ENCODE measurements at regions not wholly inside any gene's neighbourhood (a gene's known extent, or its start where the extent isn't known, plus 50 kb on each side); places are given as distances from the start of the nearest gene placed in this dataset.

DNA sequence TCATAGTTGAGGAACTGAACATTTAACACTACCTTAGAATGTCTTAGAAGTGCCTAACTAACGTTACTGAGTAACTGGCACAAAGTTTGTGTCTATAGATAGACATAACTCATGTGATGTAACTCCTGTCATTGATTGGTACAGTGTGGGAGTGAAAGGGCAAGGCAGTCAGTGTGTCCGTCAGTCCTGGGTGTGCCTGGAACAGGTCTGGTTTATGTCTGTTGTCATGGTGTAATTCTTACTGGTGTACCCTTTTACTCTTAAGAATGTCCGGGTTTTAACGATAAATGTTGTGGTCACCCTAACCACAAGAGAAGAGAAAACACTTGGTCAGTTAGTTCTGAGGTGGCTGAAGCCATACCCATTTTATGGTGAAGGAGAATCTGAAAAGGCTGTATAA lies 93.1 kb upstream of the ESX1 start:
- DNase-seq (ENCODE audit: low spot score), result no peak
- Histone ChIP-seq H3K4me3 (ENCODE audit: low read depth in 1 of 3, low read length in 3 of 3) (no peak overlapping the region), H3K4me1 (ENCODE audit: control insufficient read depth in 4 of 4, insufficient read depth in 4 of 4, low read length in 3 of 4) (no peaks in the 10 kb centered on the region), H3K36me3 (ENCODE audit: control insufficient read depth in 4 of 4, insufficient read depth in 3 of 4, low read depth in 1 of 4, low read length in 3 of 4) (no peaks in the 10 kb centered on the region), H3K27ac (ENCODE audit: low read depth in 1 of 2, low read length in 2 of 2) (no peak overlapping the region), H3K27me3 (ENCODE audit: control insufficient read depth in 4 of 4, insufficient read depth in 4 of 4, low read length in 3 of 4) (peaks cover 0 to 2% (median 0%) of the 10 kb centered on the region in 4 donors), H3K9me3 (ENCODE audit: control insufficient read depth in 4 of 4, low read length in 3 of 4) (no peaks in the 10 kb centered on the region), H3K9ac (ENCODE audit: low read depth in 1 of 2, low read length in 2 of 2) (no peak overlapping the region)
- TF ChIP-seq TAF1 (conservative IDR thresholded peaks at IDR 0.05) (no peak), CTCF (IDR thresholded peaks at IDR 0.05; ENCODE audit: low read depth, low read length, missing input control) (no peak), GABPA (IDR thresholded peaks at IDR 0.05 in 1 of 2, conservative IDR thresholded peaks at IDR 0.05 in 1 of 2) (no peak), HNF4G (IDR thresholded peaks at IDR 0.05) (no peak), FOXA1 (IDR thresholded peaks at IDR 0.05) (no peak), NR2F2 (IDR thresholded peaks at IDR 0.05) (no peak), RXRA (IDR thresholded peaks at IDR 0.05) (no peak), FOXA2 (IDR thresholded peaks at IDR 0.05) (no peak), SP1 (IDR thresholded peaks at IDR 0.05) (no peak), ZBTB33 (IDR thresholded peaks at IDR 0.05) (no peak), JUND (IDR thresholded peaks at IDR 0.05) (no peak), YY1 (IDR thresholded peaks at IDR 0.05) (no peak), RAD21 (IDR thresholded peaks at IDR 0.05) (no peak), HNF4A (conservative IDR thresholded peaks at IDR 0.05) (no peak), EGR1 (IDR thresholded peaks at IDR 0.05; ENCODE audit: low read depth in 2 of 2) (no peak)
- TF ChIP-seq, protein P1, sequence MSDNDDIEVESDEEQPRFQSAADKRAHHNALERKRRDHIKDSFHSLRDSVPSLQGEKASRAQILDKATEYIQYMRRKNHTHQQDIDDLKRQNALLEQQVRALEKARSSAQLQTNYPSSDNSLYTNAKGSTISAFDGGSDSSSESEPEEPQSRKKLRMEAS (IDR thresholded peaks at IDR 0.05), result no peak
- TF ChIP-seq, protein P2, sequence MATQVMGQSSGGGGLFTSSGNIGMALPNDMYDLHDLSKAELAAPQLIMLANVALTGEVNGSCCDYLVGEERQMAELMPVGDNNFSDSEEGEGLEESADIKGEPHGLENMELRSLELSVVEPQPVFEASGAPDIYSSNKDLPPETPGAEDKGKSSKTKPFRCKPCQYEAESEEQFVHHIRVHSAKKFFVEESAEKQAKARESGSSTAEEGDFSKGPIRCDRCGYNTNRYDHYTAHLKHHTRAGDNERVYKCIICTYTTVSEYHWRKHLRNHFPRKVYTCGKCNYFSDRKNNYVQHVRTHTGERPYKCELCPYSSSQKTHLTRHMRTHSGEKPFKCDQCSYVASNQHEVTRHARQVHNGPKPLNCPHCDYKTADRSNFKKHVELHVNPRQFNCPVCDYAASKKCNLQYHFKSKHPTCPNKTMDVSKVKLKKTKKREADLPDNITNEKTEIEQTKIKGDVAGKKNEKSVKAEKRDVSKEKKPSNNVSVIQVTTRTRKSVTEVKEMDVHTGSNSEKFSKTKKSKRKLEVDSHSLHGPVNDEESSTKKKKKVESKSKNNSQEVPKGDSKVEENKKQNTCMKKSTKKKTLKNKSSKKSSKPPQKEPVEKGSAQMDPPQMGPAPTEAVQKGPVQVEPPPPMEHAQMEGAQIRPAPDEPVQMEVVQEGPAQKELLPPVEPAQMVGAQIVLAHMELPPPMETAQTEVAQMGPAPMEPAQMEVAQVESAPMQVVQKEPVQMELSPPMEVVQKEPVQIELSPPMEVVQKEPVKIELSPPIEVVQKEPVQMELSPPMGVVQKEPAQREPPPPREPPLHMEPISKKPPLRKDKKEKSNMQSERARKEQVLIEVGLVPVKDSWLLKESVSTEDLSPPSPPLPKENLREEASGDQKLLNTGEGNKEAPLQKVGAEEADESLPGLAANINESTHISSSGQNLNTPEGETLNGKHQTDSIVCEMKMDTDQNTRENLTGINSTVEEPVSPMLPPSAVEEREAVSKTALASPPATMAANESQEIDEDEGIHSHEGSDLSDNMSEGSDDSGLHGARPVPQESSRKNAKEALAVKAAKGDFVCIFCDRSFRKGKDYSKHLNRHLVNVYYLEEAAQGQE (IDR thresholded peaks at IDR 0.05), result no peak
- TF ChIP-seq, protein P3, sequence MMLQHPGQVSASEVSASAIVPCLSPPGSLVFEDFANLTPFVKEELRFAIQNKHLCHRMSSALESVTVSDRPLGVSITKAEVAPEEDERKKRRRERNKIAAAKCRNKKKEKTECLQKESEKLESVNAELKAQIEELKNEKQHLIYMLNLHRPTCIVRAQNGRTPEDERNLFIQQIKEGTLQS (IDR thresholded peaks at IDR 0.05), result no peak
- 46% methylated on average over 4 of the region's 4 CpGs for WGBS
